HCT116 (cell line): ENCODE measurements at regions not wholly inside any gene's neighbourhood (a gene's known extent, or its start where the extent isn't known, plus 50 kb on each side); places are given as distances from the start of the nearest gene placed in this dataset.

Experiments
- ATAC-seq: fragments of 200-7000 bp; cut with Tn5 transposase; 2 replicates; pipeline ENCODE4 v1.9.1; 2020; ENCODE audit warnings: mild to moderate bottlenecking, moderate library complexity
- BruUV-seq: library from RNA; stranded (reverse); fragments of 400-500 nt; replicated peaks from 2 replicates; lab custom pipeline; 2021; lab: Mats Ljungman, UMichigan
- CTCF ChIA-PET: fragments of 300-600 bp; sonication (Branson Sonifier 250); formaldehyde crosslinking; loops from one replicate; lab custom pipeline; 2021; ENCODE audit warnings: antibody characterized with exemption; lab: Charles Lee
- POLR2A ChIA-PET: fragments of 300-600, 350-600 bp; sonication (Branson Sonifier 250); formaldehyde crosslinking; loops from one replicate; lab custom pipeline; 2021; ENCODE audit warnings: antibody characterized with exemption; lab: Charles Lee
- RAD21 ChIA-PET, 2 experiments: fragments of 300-600 bp; sonication (Branson Sonifier 250); formaldehyde crosslinking; loops; one replicate each; lab custom pipeline; 2023; ENCODE audit warnings: low total read pairs in 2 of 2; ENCODE audit not compliant: uncharacterized antibody in 2 of 2, unreplicated experiment in 2 of 2, low non-redundant PET in 1 of 2; lab: Charles Lee
- DNase-seq: peaks from one replicate; pipeline ENCODE4 v3.0.0-alpha.2; 2010; ENCODE audit warnings: low read depth, low spot score
- H2AFZ ChIP-seq: fragments of 200-600 bp; shearing (Covaris generic), sonication (generic); 2 replicates; pipeline ENCODE4 v1.6.1; 2017; ENCODE audit warnings: low read depth, mixed run types, mixed read lengths, antibody characterized with exemption, low read length; ENCODE audit not compliant: poor library complexity, severe bottlenecking
- H3K27ac ChIP-seq: 2 replicates; pipeline ENCODE4 v1.5.1; 2012; ENCODE audit warnings: low read depth, low read length
- H3K27me3 ChIP-seq: fragments of 200-600 bp; sonication (generic); 2 replicates; pipeline ENCODE4 v1.6.1; 2016; ENCODE audit warnings: mixed run types, low read length, mixed read lengths; ENCODE audit not compliant: insufficient read depth
- H3K36me3 ChIP-seq, 2 experiments: fragments of 200-500 bp in 1 of 2; fragments of 200-600 bp in 1 of 2; sonication (Bioruptor generic) in 1 of 2; sonication (generic) in 1 of 2; 2 replicates each; pipeline versions ENCODE4 v1.5.1 to v1.6.1; 2014 to 2016; ENCODE audit warnings: low read length in 2 of 2, inconsistent platforms in 1 of 2, mixed read lengths in 1 of 2, mixed run types in 1 of 2; ENCODE audit not compliant: insufficient read depth in 2 of 2, control insufficient read depth in 1 of 2
- H3K4me1 ChIP-seq, 2 experiments: fragments of 200-600 bp in 1 of 2; sonication (generic) in 1 of 2; 2 replicates each; pipeline versions ENCODE4 v1.5.1 to v1.6.1; 2012 to 2017; ENCODE audit warnings: low read length in 2 of 2, inconsistent platforms in 1 of 2, mild to moderate bottlenecking in 1 of 2, mixed read lengths in 1 of 2, mixed run types in 1 of 2, moderate library complexity in 1 of 2; ENCODE audit not compliant: insufficient read depth in 2 of 2, control insufficient read depth in 1 of 2
- H3K4me2 ChIP-seq: fragments of 200-600 bp; sonication (generic); 2 replicates; pipeline ENCODE4 v1.6.1; 2017; ENCODE audit warnings: mixed run types, low read length, mixed read lengths
- H3K4me3 ChIP-seq, 2 experiments: fragments of 200-600 bp in 1 of 2; sonication (generic) in 1 of 2; replicated peaks in 1 of 2; 2 replicates each; pipeline ENCODE4 v1.5.1; 2011 to 2016; ENCODE audit warnings: low read length in 2 of 2, control low read depth in 1 of 2, low read depth in 1 of 2, mild to moderate bottlenecking in 1 of 2, mixed read lengths in 1 of 2, mixed run types in 1 of 2
- H3K79me2 ChIP-seq: fragments of 200-600 bp; sonication (generic); 2 replicates; pipeline ENCODE4 v1.6.1; 2017; ENCODE audit warnings: mild to moderate bottlenecking, mixed run types, low read length, moderate library complexity, mixed read lengths; ENCODE audit not compliant: insufficient read depth
- H3K9ac ChIP-seq: fragments of 200-600 bp; sonication (generic); 2 replicates; pipeline ENCODE4 v1.6.1; 2016; ENCODE audit warnings: low read length, mixed read lengths
- H3K9me2 ChIP-seq: fragments of 200-600 bp; sonication (generic), shearing (Covaris generic); 2 replicates; pipeline ENCODE4 v1.6.1; 2017; ENCODE audit warnings: mixed run types, mild to moderate bottlenecking, moderate library complexity; ENCODE audit not compliant: insufficient read depth
- H3K9me3 ChIP-seq, 2 experiments: fragments of 200-500 bp in 1 of 2; fragments of 200-600 bp in 1 of 2; sonication (Bioruptor generic) in 1 of 2; sonication (generic) in 1 of 2; 2 replicates each; pipeline ENCODE4 v1.6.1; 2014 to 2017; ENCODE audit warnings: low read length in 2 of 2, mixed read lengths in 2 of 2, inconsistent platforms in 1 of 2, low read depth in 1 of 2, mild to moderate bottlenecking in 1 of 2, mixed run types in 1 of 2, moderate library complexity in 1 of 2; ENCODE audit not compliant: control insufficient read depth in 1 of 2, insufficient read depth in 1 of 2
- H4K20me1 ChIP-seq: fragments of 200-600 bp; sonication (generic), shearing (Covaris generic); 2 replicates; pipeline ENCODE4 v1.6.1; 2017; ENCODE audit warnings: mixed run types, mild to moderate bottlenecking, moderate library complexity; ENCODE audit not compliant: insufficient read depth
- CBX3 ChIP-seq: IDR thresholded peaks from 2 replicates; pipeline ENCODE4 v1.6.1; 2012; ENCODE audit warnings: low read depth
- EGR1 ChIP-seq: IDR thresholded peaks from 2 replicates; pipeline ENCODE4 v1.6.1; 2012; ENCODE audit warnings: low read depth
- EZH2 ChIP-seq: fragments of 200-600 bp; sonication (generic); IDR thresholded peaks from 2 replicates; pipeline ENCODE4 v1.6.1; 2017; ENCODE audit warnings: antibody characterized with exemption, mixed run types
- JUND ChIP-seq: IDR thresholded peaks from 2 replicates; pipeline ENCODE4 v1.6.1; 2012
- RAD21 ChIP-seq: IDR thresholded peaks from 2 replicates; pipeline ENCODE4 v1.6.1; 2012; ENCODE audit warnings: low read depth, mild to moderate bottlenecking
- SIN3A ChIP-seq: IDR thresholded peaks from 2 replicates; pipeline ENCODE4 v1.6.1; 2012; ENCODE audit warnings: low read depth
- SRF ChIP-seq: IDR thresholded peaks from 2 replicates; pipeline ENCODE4 v1.6.1; 2012; ENCODE audit warnings: low read depth
- TCF7L2 ChIP-seq: IDR thresholded peaks from 2 replicates; pipeline ENCODE4 v1.7.0; 2011; ENCODE audit warnings: borderline replicate concordance, inconsistent platforms; ENCODE audit not compliant: insufficient read depth, insufficient read length; ENCODE audit errors: extremely low read depth
- ZNF274 ChIP-seq: fragments of 200-500 bp; sonication (Bioruptor generic); IDR thresholded peaks from 2 replicates; pipeline ENCODE4 v1.6.1; 2014; ENCODE audit warnings: mild to moderate bottlenecking, low read depth, low read length, inconsistent platforms
- intact Hi-C: fragments of 100-400 bp; cut with micrococcal nuclease; formaldehyde crosslinking; loops from 2 replicates; pipeline ENCODE4 v1.10.0; 2022
- TF ChIP-seq, protein P1 (sequence below): IDR thresholded peaks from 2 replicates; pipeline ENCODE4 v1.6.1; 2012
- TF ChIP-seq, protein P2 (sequence below): IDR thresholded peaks from 2 replicates; pipeline ENCODE4 v1.6.1; 2012
- TF ChIP-seq, protein P3 (sequence below), 3 experiments: fragments of 200-600 bp in 1 of 3; sonication (generic) in 1 of 3; IDR thresholded peaks in 2 of 3; conservative IDR thresholded peaks in 1 of 3; 2 replicates each; pipeline ENCODE4 v1.5.1; 2012 to 2017; ENCODE audit warnings: low read depth in 2 of 3, low read length in 2 of 3, antibody characterized with exemption in 1 of 3, borderline replicate concordance in 1 of 3, control low read depth in 1 of 3, mild to moderate bottlenecking in 1 of 3, mixed read lengths in 1 of 3, mixed run types in 1 of 3, moderate library complexity in 1 of 3; ENCODE audit not compliant: insufficient read depth in 1 of 3
- TF ChIP-seq, protein P4 (sequence below): IDR thresholded peaks from 2 replicates; pipeline ENCODE4 v1.6.1; 2011; ENCODE audit warnings: mild to moderate bottlenecking, low read length, moderate library complexity; ENCODE audit not compliant: insufficient replicate concordance; ENCODE audit errors: extremely low read depth

DNA sequence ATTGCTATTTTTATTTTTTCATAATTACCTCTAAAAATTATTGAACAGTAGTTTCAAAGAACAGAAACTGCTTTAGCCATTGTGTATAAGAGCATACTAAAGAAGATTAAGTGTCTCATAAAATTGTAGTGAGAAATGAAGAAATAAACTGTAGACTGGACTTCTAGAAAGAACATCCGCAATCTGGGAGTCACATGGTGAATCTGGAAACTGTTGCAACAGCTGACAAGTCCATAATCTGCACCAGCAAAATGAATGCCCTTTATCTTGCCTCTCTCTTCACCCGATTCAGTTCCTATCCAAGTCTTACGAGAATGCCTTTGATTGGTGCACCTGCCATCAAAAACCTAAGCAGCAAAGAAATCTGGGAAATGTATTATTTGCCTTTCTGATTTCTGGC, 312.9 kb downstream of the NAF1 start:
- Histone ChIP-seq H3K79me2 (no peaks in the 10 kb centered on the region), H3K9ac (no peak overlapping the region), H2AFZ (no peak overlapping the region), H3K27me3 (no peaks in the 10 kb centered on the region), H3K4me2 (no peak overlapping the region), H3K9me2 (no peaks in the 10 kb centered on the region), H3K4me3 (no peak overlapping the region), H3K9me3 (no peaks in the 10 kb centered on the region), H4K20me1 (no peaks in the 10 kb centered on the region), H3K4me1 (no peaks in the 10 kb centered on the region), H3K36me3 (no peaks in the 10 kb centered on the region), H3K27ac (no peak overlapping the region)
- POLR2A ChIA-PET: no interaction called here
- BruUV-seq: no TSS peak
- CTCF ChIA-PET: no interaction called here
- DNase-seq (no peak), ATAC-seq (no peak)
- no peak for TF ChIP-seq EZH2
- TF ChIP-seq, protein P1, sequence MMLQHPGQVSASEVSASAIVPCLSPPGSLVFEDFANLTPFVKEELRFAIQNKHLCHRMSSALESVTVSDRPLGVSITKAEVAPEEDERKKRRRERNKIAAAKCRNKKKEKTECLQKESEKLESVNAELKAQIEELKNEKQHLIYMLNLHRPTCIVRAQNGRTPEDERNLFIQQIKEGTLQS: no peak
- no peak for TF ChIP-seq RAD21
- no peak for TF ChIP-seq JUND
- TF ChIP-seq, protein P2, sequence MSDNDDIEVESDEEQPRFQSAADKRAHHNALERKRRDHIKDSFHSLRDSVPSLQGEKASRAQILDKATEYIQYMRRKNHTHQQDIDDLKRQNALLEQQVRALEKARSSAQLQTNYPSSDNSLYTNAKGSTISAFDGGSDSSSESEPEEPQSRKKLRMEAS: no peak
- TF ChIP-seq, protein P3, sequence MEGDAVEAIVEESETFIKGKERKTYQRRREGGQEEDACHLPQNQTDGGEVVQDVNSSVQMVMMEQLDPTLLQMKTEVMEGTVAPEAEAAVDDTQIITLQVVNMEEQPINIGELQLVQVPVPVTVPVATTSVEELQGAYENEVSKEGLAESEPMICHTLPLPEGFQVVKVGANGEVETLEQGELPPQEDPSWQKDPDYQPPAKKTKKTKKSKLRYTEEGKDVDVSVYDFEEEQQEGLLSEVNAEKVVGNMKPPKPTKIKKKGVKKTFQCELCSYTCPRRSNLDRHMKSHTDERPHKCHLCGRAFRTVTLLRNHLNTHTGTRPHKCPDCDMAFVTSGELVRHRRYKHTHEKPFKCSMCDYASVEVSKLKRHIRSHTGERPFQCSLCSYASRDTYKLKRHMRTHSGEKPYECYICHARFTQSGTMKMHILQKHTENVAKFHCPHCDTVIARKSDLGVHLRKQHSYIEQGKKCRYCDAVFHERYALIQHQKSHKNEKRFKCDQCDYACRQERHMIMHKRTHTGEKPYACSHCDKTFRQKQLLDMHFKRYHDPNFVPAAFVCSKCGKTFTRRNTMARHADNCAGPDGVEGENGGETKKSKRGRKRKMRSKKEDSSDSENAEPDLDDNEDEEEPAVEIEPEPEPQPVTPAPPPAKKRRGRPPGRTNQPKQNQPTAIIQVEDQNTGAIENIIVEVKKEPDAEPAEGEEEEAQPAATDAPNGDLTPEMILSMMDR (IDR thresholded peaks at IDR 0.05 in 2 of 3, conservative IDR thresholded peaks at IDR 0.05 in 1 of 3; ENCODE audit: borderline replicate concordance in 1 of 3, insufficient read depth in 1 of 3, low read depth in 2 of 3, low read length in 2 of 3): no peak
- RAD21 ChIA-PET: no interaction called here
- intact Hi-C loops: no loop called here

DNA sequence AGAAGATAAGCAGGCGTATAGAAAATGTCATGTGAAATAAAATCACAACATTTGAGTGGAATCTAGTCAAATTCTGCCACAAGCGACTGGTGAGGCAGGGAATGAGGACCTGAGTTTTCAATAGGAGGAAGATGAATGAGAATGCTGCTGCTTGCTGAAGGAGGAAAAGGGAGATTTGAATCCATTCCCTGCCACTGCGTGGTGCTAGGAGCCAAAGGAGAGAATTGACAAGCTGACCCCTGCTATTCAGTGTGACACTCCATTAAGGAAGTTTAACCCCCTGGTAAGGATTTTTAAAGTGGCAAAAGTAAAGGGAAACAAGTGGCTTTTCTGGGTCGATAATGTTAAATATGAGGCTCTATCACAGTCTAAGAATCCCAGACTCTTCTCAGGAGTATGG, 314.0 kb downstream of the NAF1 start:
- H3K9me2 ChIP-seq: no peaks in the 10 kb centered on the region
- no peaks in the 10 kb centered on the region for H3K27me3 ChIP-seq
- DNase-seq: no peak
- H3K4me2 ChIP-seq: no peak overlapping the region
- intact Hi-C loops: no loop called here
- no TSS peak for BruUV-seq
- RAD21 ChIA-PET: no interaction called here
- CTCF ChIA-PET: no interaction called here
- POLR2A ChIA-PET: no interaction called here
- H3K36me3 ChIP-seq: no peaks in the 10 kb centered on the region
- H3K79me2 ChIP-seq: no peaks in the 10 kb centered on the region
- ATAC-seq: no peak
- H2AFZ ChIP-seq: no peak overlapping the region
- H3K9ac ChIP-seq: no peak overlapping the region
- no peaks in the 10 kb centered on the region for H3K4me1 ChIP-seq
- H3K27ac ChIP-seq: no peak overlapping the region
- H3K4me3 ChIP-seq: no peak overlapping the region
- H3K9me3 ChIP-seq: no peaks in the 10 kb centered on the region
- H4K20me1 ChIP-seq: no peaks in the 10 kb centered on the region
- TF ChIP-seq EGR1: no peak
- TF ChIP-seq SRF: no peak
- no peak for TF ChIP-seq TCF7L2
- TF ChIP-seq SIN3A: no peak
- no peak for TF ChIP-seq CBX3
- no peak for TF ChIP-seq ZNF274
- no peak for TF ChIP-seq EZH2
- no peak for TF ChIP-seq RAD21
- TF ChIP-seq, protein P4, sequence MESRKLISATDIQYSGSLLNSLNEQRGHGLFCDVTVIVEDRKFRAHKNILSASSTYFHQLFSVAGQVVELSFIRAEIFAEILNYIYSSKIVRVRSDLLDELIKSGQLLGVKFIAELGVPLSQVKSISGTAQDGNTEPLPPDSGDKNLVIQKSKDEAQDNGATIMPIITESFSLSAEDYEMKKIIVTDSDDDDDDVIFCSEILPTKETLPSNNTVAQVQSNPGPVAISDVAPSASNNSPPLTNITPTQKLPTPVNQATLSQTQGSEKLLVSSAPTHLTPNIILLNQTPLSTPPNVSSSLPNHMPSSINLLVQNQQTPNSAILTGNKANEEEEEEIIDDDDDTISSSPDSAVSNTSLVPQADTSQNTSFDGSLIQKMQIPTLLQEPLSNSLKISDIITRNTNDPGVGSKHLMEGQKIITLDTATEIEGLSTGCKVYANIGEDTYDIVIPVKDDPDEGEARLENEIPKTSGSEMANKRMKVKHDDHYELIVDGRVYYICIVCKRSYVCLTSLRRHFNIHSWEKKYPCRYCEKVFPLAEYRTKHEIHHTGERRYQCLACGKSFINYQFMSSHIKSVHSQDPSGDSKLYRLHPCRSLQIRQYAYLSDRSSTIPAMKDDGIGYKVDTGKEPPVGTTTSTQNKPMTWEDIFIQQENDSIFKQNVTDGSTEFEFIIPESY: no peak
